ENCODE measurements at regions not wholly inside any gene's neighbourhood (a gene's known extent, or its start where the extent isn't known, plus 50 kb on each side); places are given as distances from the start of the nearest gene placed in this dataset.

DNA sequence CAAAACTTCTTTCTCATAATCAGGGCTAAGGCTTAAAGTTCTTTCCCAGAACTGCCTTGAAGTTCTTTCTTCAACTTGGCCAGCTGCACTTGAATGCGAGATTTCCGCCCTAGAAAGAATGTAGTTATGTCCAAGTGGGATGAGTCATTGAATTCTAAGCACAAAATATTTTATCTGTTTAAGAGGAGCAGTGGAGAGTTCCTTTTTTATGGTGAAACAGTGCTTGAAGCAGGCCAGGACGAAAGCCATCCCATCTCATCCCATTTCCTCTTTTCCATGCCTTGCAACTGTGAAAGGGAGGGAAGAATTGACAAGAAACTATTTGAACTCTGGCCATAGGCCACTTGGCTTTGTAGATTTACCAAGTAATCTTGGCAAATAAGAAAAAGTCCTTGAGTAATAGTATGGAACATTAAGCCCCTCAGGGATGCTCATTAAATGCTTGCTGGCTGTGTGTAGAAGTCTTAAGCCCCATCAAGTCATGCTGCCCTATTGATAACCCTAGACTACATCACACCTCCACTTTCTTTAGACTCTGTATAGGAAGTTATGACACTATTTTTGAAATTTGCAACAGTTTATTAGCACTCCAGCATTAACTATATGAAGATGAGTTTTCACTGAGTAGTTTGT lies 174.5 kb downstream of the KCTD12 start:
- H3K27me3 ChIP-seq: no peaks in the 10 kb centered on the region
- no peaks in the 10 kb centered on the region for H3K36me3 ChIP-seq
- peaks cover 8% of the 10 kb centered on the region for H3K4me1 ChIP-seq
- H3K9me3 ChIP-seq: no peaks in the 10 kb centered on the region
- H3K4me3 ChIP-seq (ENCODE audit: low read depth, low read length): no peak overlapping the region
- TF ChIP-seq, protein P1, sequence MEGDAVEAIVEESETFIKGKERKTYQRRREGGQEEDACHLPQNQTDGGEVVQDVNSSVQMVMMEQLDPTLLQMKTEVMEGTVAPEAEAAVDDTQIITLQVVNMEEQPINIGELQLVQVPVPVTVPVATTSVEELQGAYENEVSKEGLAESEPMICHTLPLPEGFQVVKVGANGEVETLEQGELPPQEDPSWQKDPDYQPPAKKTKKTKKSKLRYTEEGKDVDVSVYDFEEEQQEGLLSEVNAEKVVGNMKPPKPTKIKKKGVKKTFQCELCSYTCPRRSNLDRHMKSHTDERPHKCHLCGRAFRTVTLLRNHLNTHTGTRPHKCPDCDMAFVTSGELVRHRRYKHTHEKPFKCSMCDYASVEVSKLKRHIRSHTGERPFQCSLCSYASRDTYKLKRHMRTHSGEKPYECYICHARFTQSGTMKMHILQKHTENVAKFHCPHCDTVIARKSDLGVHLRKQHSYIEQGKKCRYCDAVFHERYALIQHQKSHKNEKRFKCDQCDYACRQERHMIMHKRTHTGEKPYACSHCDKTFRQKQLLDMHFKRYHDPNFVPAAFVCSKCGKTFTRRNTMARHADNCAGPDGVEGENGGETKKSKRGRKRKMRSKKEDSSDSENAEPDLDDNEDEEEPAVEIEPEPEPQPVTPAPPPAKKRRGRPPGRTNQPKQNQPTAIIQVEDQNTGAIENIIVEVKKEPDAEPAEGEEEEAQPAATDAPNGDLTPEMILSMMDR (IDR thresholded peaks at IDR 0.05; ENCODE audit: low read depth, low read length): no peak
- no peak for DNase-seq

DNA sequence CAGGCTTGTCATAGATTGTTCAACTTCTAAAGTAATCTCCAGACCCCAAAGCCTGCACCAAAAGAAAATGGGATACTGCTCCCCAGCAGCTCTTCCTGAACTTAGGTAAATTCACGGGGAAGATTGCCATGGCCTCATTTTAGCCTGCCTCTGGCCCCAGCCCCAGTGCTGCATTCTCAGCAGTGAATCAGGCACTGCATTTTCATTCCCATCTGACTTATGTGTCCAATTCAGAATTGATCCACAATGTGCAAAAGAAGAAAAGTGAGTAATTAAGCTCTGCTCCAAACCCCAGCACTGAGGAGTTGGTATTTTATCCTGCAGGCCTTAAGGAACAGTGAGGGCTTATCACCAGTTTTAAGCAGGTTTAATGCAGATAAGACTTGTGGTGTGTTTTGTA lies 176.4 kb downstream of the KCTD12 start:
- TF ChIP-seq, protein P1 (IDR thresholded peaks at IDR 0.05; ENCODE audit: low read depth, low read length): no peak
- H3K27me3 ChIP-seq: no peaks in the 10 kb centered on the region
- no peaks in the 10 kb centered on the region for H3K4me1 ChIP-seq
- no peak overlapping the region for H3K4me3 ChIP-seq (ENCODE audit: low read depth, low read length)
- H3K36me3 ChIP-seq: no peaks in the 10 kb centered on the region
- no peak for DNase-seq
- no peaks in the 10 kb centered on the region for H3K9me3 ChIP-seq

DNA sequence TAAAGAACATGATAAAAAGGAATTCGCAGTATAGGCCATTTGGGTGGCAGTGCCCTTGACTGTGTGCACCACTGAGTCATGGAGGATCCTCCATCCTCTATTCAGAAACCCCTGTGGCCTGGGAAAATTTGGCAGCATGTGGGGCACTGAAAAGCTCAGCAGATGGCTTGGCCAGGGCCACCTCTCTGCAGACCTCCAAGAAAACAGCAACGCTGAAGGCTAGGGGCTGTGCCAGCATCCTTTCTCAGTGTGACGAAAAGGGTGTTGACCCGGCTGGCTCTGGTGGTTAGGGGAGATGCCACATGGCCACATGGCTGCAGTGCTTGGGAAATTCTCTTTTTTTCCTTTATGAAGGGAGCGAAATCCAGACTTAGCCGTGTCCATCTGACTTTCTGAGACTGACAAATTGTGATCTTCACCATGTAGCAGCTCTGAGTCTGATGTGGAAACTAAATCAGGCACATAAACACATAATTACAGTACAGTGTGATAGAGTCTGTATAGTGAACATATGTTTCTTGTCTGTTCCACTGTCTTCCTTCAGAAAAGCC lies 178.0 kb downstream of the KCTD12 start:
- H3K9me3 ChIP-seq: no peaks in the 10 kb centered on the region
- no peaks in the 10 kb centered on the region for H3K27me3 ChIP-seq
- TF ChIP-seq, protein P1 (IDR thresholded peaks at IDR 0.05; ENCODE audit: low read depth, low read length): no peak
- no peak overlapping the region for H3K4me3 ChIP-seq (ENCODE audit: low read depth, low read length)
- no peak for DNase-seq
- no peaks in the 10 kb centered on the region for H3K36me3 ChIP-seq
- no peaks in the 10 kb centered on the region for H3K4me1 ChIP-seq

DNA sequence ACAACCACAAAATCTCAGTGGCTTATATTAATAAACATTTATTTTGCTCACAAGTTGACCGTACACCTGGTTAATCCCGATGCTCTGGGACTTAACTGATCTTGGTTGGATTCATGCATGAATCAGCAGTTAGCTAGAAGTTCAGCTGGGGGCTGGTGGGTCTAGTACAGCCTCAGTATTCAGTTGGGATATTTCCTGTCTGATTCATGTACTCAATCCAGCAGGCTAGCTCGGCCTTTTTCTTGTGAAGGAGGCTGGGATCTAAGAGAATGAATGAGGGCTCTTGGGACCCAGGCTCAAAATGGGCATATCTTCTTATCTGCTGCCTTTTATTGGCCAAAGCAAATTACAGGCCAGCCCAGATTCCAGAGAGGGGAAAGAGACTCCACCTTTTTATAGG lies 178.8 kb downstream of the KCTD12 start:
- no peaks in the 10 kb centered on the region for H3K4me1 ChIP-seq
- no peak for DNase-seq
- H3K27me3 ChIP-seq: no peaks in the 10 kb centered on the region
- H3K4me3 ChIP-seq (ENCODE audit: low read depth, low read length): no peak overlapping the region
- TF ChIP-seq, protein P1 (IDR thresholded peaks at IDR 0.05; ENCODE audit: low read depth, low read length): no peak
- no peaks in the 10 kb centered on the region for H3K9me3 ChIP-seq
- H3K36me3 ChIP-seq: no peaks in the 10 kb centered on the region

DNA sequence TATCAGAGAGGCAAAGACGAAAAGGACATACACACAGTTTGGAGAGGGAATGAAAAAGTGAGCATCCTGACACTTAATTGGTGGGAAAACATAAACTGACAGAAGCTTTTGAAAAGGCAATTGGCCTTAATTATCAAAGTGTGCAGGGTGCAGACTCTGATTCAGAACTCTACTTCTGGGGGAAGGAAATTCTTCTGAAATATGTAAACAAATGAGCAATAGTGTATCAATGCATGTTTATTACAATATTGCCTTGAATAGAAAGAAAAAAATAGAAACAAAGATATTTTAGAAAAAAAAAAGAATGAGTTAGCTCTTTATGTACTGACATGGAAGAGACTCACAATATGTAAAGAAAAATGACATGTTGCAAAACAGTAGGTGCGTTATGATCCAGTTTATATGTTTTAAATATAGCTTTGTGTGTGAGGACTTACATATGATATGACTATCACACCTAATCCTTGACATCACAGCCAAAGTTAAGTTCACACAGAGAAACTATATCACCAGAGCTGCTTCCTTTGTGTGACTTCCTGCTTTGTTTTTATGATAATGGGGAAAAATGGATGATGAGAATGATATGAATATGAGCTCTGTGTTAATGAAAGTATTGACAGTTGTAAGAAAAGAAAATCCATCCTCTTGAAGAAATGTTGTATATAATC lies 182.4 kb downstream of the KCTD12 start:
- TF ChIP-seq, protein P1 (IDR thresholded peaks at IDR 0.05; ENCODE audit: low read depth, low read length): no peak
- Histone ChIP-seq H3K4me1 (no peaks in the 10 kb centered on the region), H3K36me3 (no peaks in the 10 kb centered on the region), H3K27me3 (no peaks in the 10 kb centered on the region), H3K9me3 (no peaks in the 10 kb centered on the region), H3K4me3 (ENCODE audit: low read depth, low read length) (no peak overlapping the region)
- DNase-seq: no peak

DNA sequence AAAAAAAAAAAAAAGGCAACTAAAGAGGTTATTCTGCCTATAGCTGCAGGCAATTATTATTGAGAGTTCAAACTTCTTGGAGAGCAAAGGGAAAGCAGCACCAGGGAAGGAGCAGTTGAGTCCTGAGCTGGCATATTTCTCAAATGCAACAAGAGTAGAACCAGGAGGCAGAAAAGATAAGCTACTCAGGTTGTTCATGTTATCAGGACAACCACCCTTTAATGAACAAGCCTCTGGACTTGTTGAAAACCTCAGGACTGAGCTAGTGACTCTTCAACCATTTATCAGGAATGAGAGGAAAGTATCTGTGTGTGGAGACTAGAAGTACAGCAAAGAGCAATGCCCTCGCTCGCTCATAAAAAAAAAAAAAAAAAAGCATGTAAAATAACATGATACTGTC lies 183.0 kb downstream of the KCTD12 start:
- Histone ChIP-seq H3K9me3 (no peaks in the 10 kb centered on the region), H3K4me1 (no peaks in the 10 kb centered on the region), H3K4me3 (ENCODE audit: low read depth, low read length) (no peak overlapping the region), H3K36me3 (no peaks in the 10 kb centered on the region), H3K27me3 (no peaks in the 10 kb centered on the region)
- TF ChIP-seq, protein P1 (IDR thresholded peaks at IDR 0.05; ENCODE audit: low read depth, low read length): no peak
- no peak for DNase-seq
